Liver (tissue), 8 donors: ENCODE measurements at regions not wholly inside any gene's neighbourhood (a gene's known extent, or its start where the extent isn't known, plus 50 kb on each side); places are given as distances from the start of the nearest gene placed in this dataset.

Experiments
- DNase-seq: peaks from one replicate; pipeline ENCODE4 v3.0.0-alpha.2; 2017; ENCODE audit warnings: low spot score
- H3K27ac ChIP-seq, 2 donors: one replicate each; pipeline ENCODE4 v1.7.0; 2013; ENCODE audit warnings: inconsistent platforms in 2 of 2, low read length in 2 of 2, control low read depth in 1 of 2, low read depth in 1 of 2, mild to moderate bottlenecking in 1 of 2
- H3K27me3 ChIP-seq, 4 donors: one replicate each; pipeline versions ENCODE4 v1.6.1 to v1.7.0; 2013; ENCODE audit warnings: low read length in 3 of 4, inconsistent platforms in 1 of 4, mild to moderate bottlenecking in 1 of 4, moderate library complexity in 1 of 4; ENCODE audit not compliant: control insufficient read depth in 4 of 4, insufficient read depth in 4 of 4
- H3K36me3 ChIP-seq, 4 donors: one replicate each; pipeline versions ENCODE4 v1.6.1 to v1.7.0; 2013; ENCODE audit warnings: low read length in 3 of 4, mild to moderate bottlenecking in 3 of 4, low read depth in 1 of 4, moderate library complexity in 1 of 4; ENCODE audit not compliant: control insufficient read depth in 4 of 4, insufficient read depth in 3 of 4
- H3K4me1 ChIP-seq, 4 donors: one replicate each; pipeline versions ENCODE4 v1.6.1 to v1.7.0; 2013; ENCODE audit warnings: low read length in 3 of 4, mild to moderate bottlenecking in 3 of 4, moderate library complexity in 1 of 4; ENCODE audit not compliant: control insufficient read depth in 4 of 4, insufficient read depth in 4 of 4
- H3K4me3 ChIP-seq, 3 donors: one replicate each; pipeline versions ENCODE4 v1.6.1 to v1.7.0; 2013; ENCODE audit warnings: low read length in 3 of 3, control low read depth in 1 of 3, low read depth in 1 of 3, mild to moderate bottlenecking in 1 of 3
- H3K9ac ChIP-seq, 2 donors: one replicate each; pipeline ENCODE4 v1.7.0; 2013; ENCODE audit warnings: low read length in 2 of 2, mild to moderate bottlenecking in 2 of 2, moderate library complexity in 2 of 2, control low read depth in 1 of 2, low read depth in 1 of 2
- H3K9me3 ChIP-seq, 4 donors: one replicate each; pipeline versions ENCODE4 v1.6.1 to v1.7.0; 2013; ENCODE audit warnings: low read length in 3 of 4; ENCODE audit not compliant: control insufficient read depth in 4 of 4
- CTCF ChIP-seq: fragments of 150-350 bp; IDR thresholded peaks from 2 replicates; pipeline ENCODE4 v1.5.1; 2017; ENCODE audit warnings: improper control_type of control experiment, low read depth, low read length; ENCODE audit not compliant: missing input control
- EGR1 ChIP-seq, 2 donors: IDR thresholded peaks; 2 replicates each; pipeline ENCODE4 v1.6.1; 2016 to 2018; ENCODE audit warnings: antibody characterized with exemption in 2 of 2, low read depth in 2 of 2
- FOXA1 ChIP-seq: IDR thresholded peaks from 2 replicates; pipeline ENCODE4 v1.6.1; 2016; ENCODE audit warnings: antibody characterized with exemption
- FOXA2 ChIP-seq: IDR thresholded peaks from 2 replicates; pipeline ENCODE4 v1.6.1; 2016; ENCODE audit warnings: antibody characterized with exemption
- HNF4A ChIP-seq, 2 donors: conservative IDR thresholded peaks; 2 replicates each; pipeline ENCODE4 v1.6.1; 2016; ENCODE audit warnings: antibody characterized with exemption in 2 of 2, mild to moderate bottlenecking in 2 of 2
- HNF4G ChIP-seq: IDR thresholded peaks from 2 replicates; pipeline ENCODE4 v1.6.1; 2016; ENCODE audit warnings: antibody characterized with exemption
- JUND ChIP-seq, 2 donors: IDR thresholded peaks; 2 replicates each; pipeline ENCODE4 v1.6.1; 2016; ENCODE audit warnings: antibody characterized with exemption in 2 of 2
- MAX ChIP-seq: IDR thresholded peaks from 2 replicates; pipeline ENCODE4 v1.6.1; 2016; ENCODE audit warnings: antibody characterized with exemption
- REST ChIP-seq: IDR thresholded peaks from 2 replicates; pipeline ENCODE4 v1.6.1; 2016; ENCODE audit warnings: antibody characterized with exemption, mild to moderate bottlenecking
- RXRA ChIP-seq, 2 donors: IDR thresholded peaks; 2 replicates each; pipeline ENCODE4 v1.6.1; 2017 to 2018; ENCODE audit warnings: antibody characterized with exemption in 2 of 2, mild to moderate bottlenecking in 1 of 2
- SP1 ChIP-seq: IDR thresholded peaks from 2 replicates; pipeline ENCODE4 v1.6.1; 2018; ENCODE audit warnings: antibody characterized with exemption, mild to moderate bottlenecking
- TAF1 ChIP-seq: conservative IDR thresholded peaks from 2 replicates; pipeline ENCODE4 v1.6.1; 2016; ENCODE audit warnings: antibody characterized with exemption, mild to moderate bottlenecking
- YY1 ChIP-seq: IDR thresholded peaks from 2 replicates; pipeline ENCODE4 v1.6.1; 2016; ENCODE audit warnings: antibody characterized with exemption, mild to moderate bottlenecking
- ZBTB33 ChIP-seq: IDR thresholded peaks from 2 replicates; pipeline ENCODE4 v1.6.1; 2016; ENCODE audit warnings: antibody characterized with exemption
- WGBS: extraction: QIAGEN DNeasy Blood & Tissue Kit; methylation state at CpG from one replicate; pipeline ENCODE4 v1.1.7; 2013; 5-methylcytosine and 5-hydroxymethylcytosine counted together
- TF ChIP-seq, protein P1 (sequence below): IDR thresholded peaks from 2 replicates; pipeline ENCODE4 v1.6.1; 2016; ENCODE audit warnings: antibody characterized with exemption
- donor health status: healthy.
- donor health status: healthy.
- donor health status: healthy.
- donor health status: healthy.
- donor health status: healthy.

DNA sequence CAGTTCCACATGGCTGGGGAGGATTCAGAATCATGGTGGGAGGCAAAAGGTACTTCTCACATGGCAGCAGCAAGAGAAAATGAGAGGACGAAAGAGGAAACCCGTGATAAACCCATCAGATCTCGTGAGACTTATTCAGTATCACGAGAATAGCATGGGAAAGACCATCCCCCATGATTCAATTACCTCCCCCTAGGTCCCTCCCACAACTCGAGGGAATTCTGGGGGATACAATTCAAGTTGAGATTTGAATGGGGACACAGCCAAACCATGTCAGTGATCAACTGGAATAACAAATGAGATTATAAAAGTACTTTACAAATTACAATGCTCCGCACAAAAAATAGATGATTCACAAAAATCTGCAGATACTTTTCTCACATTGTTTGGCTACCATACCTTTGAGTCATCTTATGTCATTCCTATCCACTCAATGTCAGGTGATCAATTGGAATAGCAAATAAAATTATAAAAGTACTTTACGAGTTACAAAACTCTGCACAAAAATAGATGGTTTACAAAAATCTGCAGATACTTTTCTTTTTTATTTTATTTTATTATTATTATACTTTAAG lies 338.9 kb downstream of the C12orf50 start:
- Histone ChIP-seq H3K9me3 (no peaks in the 10 kb centered on the region), H3K27ac (no peak overlapping the region), H3K36me3 (no peaks in the 10 kb centered on the region), H3K9ac (no peak overlapping the region), H3K4me3 (no peak overlapping the region), H3K27me3 (no peaks in the 10 kb centered on the region), H3K4me1 (peaks cover 0 to 1% (median 0%) of the 10 kb centered on the region in 4 donors)
- WGBS = 91% methylated on average over 7 of the region's 7 CpGs
- TF ChIP-seq HNF4G (no peak), CTCF (no peak), ZBTB33 (no peak), FOXA2 (no peak), MAX (no peak), RXRA (IDR thresholded peaks at IDR 0.05) (no peak), TAF1 (no peak)
- DNase-seq = no peak

- Histone ChIP-seq H3K4me3 (no peak overlapping the region), H3K27me3 (no peaks in the 10 kb centered on the region), H3K27ac (no peak overlapping the region), H3K4me1 (peaks cover 0 to 1% (median 0%) of the 10 kb centered on the region in 4 donors), H3K36me3 (no peaks in the 10 kb centered on the region), H3K9me3 (no peaks in the 10 kb centered on the region), H3K9ac (no peak overlapping the region)
- TF ChIP-seq CTCF = no peak
- no peak for TF ChIP-seq FOXA1
- TF ChIP-seq SP1 = no peak
- no peak for TF ChIP-seq HNF4A (conservative IDR thresholded peaks at IDR 0.05)
- TF ChIP-seq, protein P1, sequence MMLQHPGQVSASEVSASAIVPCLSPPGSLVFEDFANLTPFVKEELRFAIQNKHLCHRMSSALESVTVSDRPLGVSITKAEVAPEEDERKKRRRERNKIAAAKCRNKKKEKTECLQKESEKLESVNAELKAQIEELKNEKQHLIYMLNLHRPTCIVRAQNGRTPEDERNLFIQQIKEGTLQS = no peak
- TF ChIP-seq EGR1 (IDR thresholded peaks at IDR 0.05; ENCODE audit: low read depth in 2 of 2) = no peak
- TF ChIP-seq YY1 = no peak
- TF ChIP-seq REST = no peak
- TF ChIP-seq JUND (IDR thresholded peaks at IDR 0.05) = no peak
- no peak for TF ChIP-seq RXRA (IDR thresholded peaks at IDR 0.05)
- no peak for TF ChIP-seq HNF4G
- WGBS = 84% methylated on average over 2 of the region's 2 CpGs
- no peak for DNase-seq
Measured at GRCh38 chr12:87689196-87689595, 340.0 kb downstream of the C12orf50 start.
